Hepatocyte (in vitro differentiated cells): ENCODE measurements at regions not wholly inside any gene's neighbourhood (a gene's known extent, or its start where the extent isn't known, plus 50 kb on each side); places are given as distances from the start of the nearest gene placed in this dataset.

Source experiments
- DNase-seq: peaks from one replicate; pipeline ENCODE4 v3.0.0-alpha.2; 2016; ENCODE audit warnings: low spot score
- H2AFZ ChIP-seq: fragments of 200-600 bp; sonication (generic); 2 replicates; pipeline ENCODE4 v1.6.0; 2016; ENCODE audit warnings: antibody characterized with exemption, mild to moderate bottlenecking
- H3K27ac ChIP-seq: fragments of 200-600 bp; sonication (generic); 2 replicates; pipeline ENCODE4 v1.5.1; 2016; ENCODE audit warnings: mild to moderate bottlenecking
- H3K27me3 ChIP-seq: fragments of 200-600 bp; sonication (generic); 2 replicates; pipeline ENCODE4 v1.6.1; 2016
- H3K36me3 ChIP-seq: fragments of 200-600 bp; sonication (generic); replicated peaks from 2 replicates; pipeline ENCODE4 v1.5.1; 2016; ENCODE audit warnings: low read depth; ENCODE audit not compliant: insufficient read depth
- H3K4me1 ChIP-seq: fragments of 200-600 bp; sonication (generic); 2 replicates; pipeline ENCODE4 v1.5.1; 2016; ENCODE audit warnings: mild to moderate bottlenecking, moderate library complexity; ENCODE audit not compliant: insufficient read depth
- H3K4me2 ChIP-seq: fragments of 200-600 bp; sonication (generic); 2 replicates; pipeline ENCODE4 v1.6.0; 2016
- H3K4me3 ChIP-seq: fragments of 200-600 bp; sonication (generic); 2 replicates; pipeline ENCODE4 v1.5.1; 2016; ENCODE audit warnings: mild to moderate bottlenecking
- H3K79me2 ChIP-seq: fragments of 200-600 bp; sonication (generic); 2 replicates; pipeline ENCODE4 v1.6.0; 2017; ENCODE audit warnings: mild to moderate bottlenecking
- H3K9me2 ChIP-seq: fragments of 200-600 bp; sonication (generic); replicated peaks from 2 replicates; pipeline ENCODE4 v1.6.0; 2017; ENCODE audit warnings: mild to moderate bottlenecking; ENCODE audit not compliant: insufficient read depth
- H3K9me3 ChIP-seq: fragments of 200-600 bp; sonication (generic); 2 replicates; pipeline ENCODE4 v1.5.1; 2016; ENCODE audit warnings: low read depth, mild to moderate bottlenecking
- H4K20me1 ChIP-seq: fragments of 200-600 bp; sonication (generic); 2 replicates; pipeline ENCODE4 v1.6.0; 2016; ENCODE audit warnings: mild to moderate bottlenecking; ENCODE audit not compliant: insufficient read depth, poor library complexity, severe bottlenecking
- EZH2 ChIP-seq: fragments of 200-600 bp; sonication (generic); IDR thresholded peaks from 2 replicates; pipeline ENCODE4 v1.6.1; 2016; ENCODE audit warnings: antibody characterized with exemption, mild to moderate bottlenecking, borderline replicate concordance
- EZH2phosphoT487 ChIP-seq: fragments of 200-600 bp; sonication (generic); IDR thresholded peaks from one replicate; pipeline ENCODE4 v1.6.1; 2018; ENCODE audit warnings: antibody characterized with exemption, mild to moderate bottlenecking, low read depth, moderate library complexity; ENCODE audit not compliant: unreplicated experiment, severe bottlenecking
- WGBS: methylation state at CpG from one replicate; pipeline ENCODE4 v1.1.6; 2016; ENCODE audit warnings: low lambda C conversion rate; ENCODE audit errors: missing lambda C conversion rate; 5-methylcytosine and 5-hydroxymethylcytosine counted together
- TF ChIP-seq, protein P1 (sequence below): fragments of 200-600 bp; sonication (generic); IDR thresholded peaks from 2 replicates; pipeline ENCODE4 v1.5.1; 2016; ENCODE audit warnings: antibody characterized with exemption, mild to moderate bottlenecking; ENCODE audit not compliant: poor library complexity

DNA sequence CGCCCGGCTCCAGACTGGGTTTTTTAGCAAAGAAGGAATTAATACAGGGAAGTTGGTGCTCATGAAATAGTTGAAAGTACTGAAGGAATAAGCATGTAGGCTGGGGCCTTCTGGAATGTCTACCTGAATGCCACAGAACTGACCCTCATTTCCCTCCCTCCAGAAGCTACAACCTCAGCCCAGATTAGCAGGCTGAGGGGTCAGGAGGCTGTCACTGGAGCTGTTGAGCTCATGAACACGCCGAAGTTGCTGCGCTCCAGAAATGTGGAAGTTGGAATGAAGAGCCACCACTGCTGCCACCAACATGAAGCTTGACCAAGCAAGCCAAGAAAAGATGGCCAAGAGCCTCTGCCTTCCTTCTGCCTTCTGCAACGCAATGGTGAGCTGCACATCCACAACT lies 52.2 kb upstream of the KMT2E start:
- 95% methylated on average over 6 of the region's 6 CpGs for WGBS
- Histone ChIP-seq H3K79me2 (no peaks in the 10 kb centered on the region), H3K4me1 (peaks cover 14% of the 10 kb centered on the region), H2AFZ (no peak overlapping the region), H3K36me3 (no peaks in the 10 kb centered on the region), H4K20me1 (no peaks in the 10 kb centered on the region), H3K27ac (no peak overlapping the region), H3K9me2 (no peaks in the 10 kb centered on the region), H3K9me3 (no peaks in the 10 kb centered on the region), H3K4me2 (no peak overlapping the region), H3K27me3 (no peaks in the 10 kb centered on the region), H3K4me3 (no peak overlapping the region)
- TF ChIP-seq, protein P1, sequence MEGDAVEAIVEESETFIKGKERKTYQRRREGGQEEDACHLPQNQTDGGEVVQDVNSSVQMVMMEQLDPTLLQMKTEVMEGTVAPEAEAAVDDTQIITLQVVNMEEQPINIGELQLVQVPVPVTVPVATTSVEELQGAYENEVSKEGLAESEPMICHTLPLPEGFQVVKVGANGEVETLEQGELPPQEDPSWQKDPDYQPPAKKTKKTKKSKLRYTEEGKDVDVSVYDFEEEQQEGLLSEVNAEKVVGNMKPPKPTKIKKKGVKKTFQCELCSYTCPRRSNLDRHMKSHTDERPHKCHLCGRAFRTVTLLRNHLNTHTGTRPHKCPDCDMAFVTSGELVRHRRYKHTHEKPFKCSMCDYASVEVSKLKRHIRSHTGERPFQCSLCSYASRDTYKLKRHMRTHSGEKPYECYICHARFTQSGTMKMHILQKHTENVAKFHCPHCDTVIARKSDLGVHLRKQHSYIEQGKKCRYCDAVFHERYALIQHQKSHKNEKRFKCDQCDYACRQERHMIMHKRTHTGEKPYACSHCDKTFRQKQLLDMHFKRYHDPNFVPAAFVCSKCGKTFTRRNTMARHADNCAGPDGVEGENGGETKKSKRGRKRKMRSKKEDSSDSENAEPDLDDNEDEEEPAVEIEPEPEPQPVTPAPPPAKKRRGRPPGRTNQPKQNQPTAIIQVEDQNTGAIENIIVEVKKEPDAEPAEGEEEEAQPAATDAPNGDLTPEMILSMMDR = no peak
- no peak for TF ChIP-seq EZH2
- TF ChIP-seq EZH2phosphoT487 = no peak
- no peak for DNase-seq

DNA sequence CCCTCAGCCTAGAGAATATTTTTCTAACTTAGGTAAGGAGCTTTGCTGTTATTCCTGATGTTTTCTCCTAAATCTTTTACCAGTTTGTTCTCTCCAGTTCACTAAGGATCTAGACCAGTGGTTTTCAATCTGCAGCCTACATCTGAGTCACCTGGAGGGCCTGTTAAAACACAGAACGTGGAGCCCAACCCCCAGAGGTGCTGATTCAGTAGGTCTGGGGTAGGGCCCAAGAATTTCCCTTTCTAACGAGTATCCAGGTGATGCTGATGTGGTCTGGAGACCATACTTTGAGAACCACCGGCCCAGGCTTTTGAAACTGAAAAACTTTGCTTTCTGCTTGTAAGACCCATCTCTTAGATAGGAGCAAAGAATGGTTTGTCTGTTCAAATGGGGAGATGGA lies 51.2 kb upstream of the KMT2E start:
- Histone ChIP-seq H4K20me1 (no peaks in the 10 kb centered on the region), H3K27ac (no peak overlapping the region), H3K27me3 (no peaks in the 10 kb centered on the region), H3K9me2 (no peaks in the 10 kb centered on the region), H3K36me3 (no peaks in the 10 kb centered on the region), H2AFZ (no peak overlapping the region), H3K79me2 (no peaks in the 10 kb centered on the region), H3K9me3 (no peaks in the 10 kb centered on the region), H3K4me1 (peaks cover 8% of the 10 kb centered on the region), H3K4me2 (no peak overlapping the region), H3K4me3 (no peak overlapping the region)
- TF ChIP-seq EZH2 (no peak), EZH2phosphoT487 (no peak)
- TF ChIP-seq, protein P1 = no peak
- DNase-seq = no peak
- WGBS = 70% methylated on average over 3 of the region's 3 CpGs

DNA sequence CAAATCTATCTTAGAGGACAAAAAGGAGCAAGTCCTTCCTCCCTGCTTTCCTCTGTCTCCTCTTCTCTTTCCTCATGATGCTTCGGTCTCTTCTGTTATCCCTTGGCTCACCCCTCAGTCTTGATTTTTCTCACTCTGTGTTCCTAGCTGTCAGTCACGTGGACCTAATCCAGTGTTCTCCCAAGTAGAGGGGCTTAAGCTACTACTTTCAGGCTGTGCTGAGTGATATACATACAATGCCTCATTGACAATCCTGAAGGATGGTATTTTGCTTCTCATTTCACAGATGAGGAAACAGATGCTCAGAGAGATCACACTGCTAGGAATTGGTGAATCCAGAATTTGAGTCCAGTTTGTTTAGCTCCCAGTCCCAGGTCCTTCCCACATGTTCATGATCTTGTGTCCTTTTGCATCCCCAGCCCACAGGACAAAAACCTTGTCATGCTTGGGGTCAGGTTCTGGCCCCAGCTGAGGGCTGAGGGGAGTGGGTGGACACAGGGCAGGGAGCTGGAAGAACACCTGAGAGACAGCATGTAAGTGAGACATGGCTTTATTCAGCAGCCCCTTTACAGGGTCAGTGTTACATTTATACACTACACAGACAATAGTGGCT lies 50.5 kb upstream of the KMT2E start:
- Histone ChIP-seq H3K9me3 (no peaks in the 10 kb centered on the region), H3K79me2 (no peaks in the 10 kb centered on the region), H3K4me3 (no peak overlapping the region), H3K36me3 (no peaks in the 10 kb centered on the region), H3K4me1 (peaks cover 8% of the 10 kb centered on the region), H3K4me2 (no peak overlapping the region), H2AFZ (no peak overlapping the region), H3K9me2 (no peaks in the 10 kb centered on the region), H3K27ac (no peak overlapping the region), H3K27me3 (no peaks in the 10 kb centered on the region), H4K20me1 (no peaks in the 10 kb centered on the region)
- no peak for TF ChIP-seq EZH2
- no peak for TF ChIP-seq EZH2phosphoT487
- TF ChIP-seq, protein P1 = no peak
- WGBS = 96% methylated on average over 2 of the region's 2 CpGs
- no peak for DNase-seq

DNA sequence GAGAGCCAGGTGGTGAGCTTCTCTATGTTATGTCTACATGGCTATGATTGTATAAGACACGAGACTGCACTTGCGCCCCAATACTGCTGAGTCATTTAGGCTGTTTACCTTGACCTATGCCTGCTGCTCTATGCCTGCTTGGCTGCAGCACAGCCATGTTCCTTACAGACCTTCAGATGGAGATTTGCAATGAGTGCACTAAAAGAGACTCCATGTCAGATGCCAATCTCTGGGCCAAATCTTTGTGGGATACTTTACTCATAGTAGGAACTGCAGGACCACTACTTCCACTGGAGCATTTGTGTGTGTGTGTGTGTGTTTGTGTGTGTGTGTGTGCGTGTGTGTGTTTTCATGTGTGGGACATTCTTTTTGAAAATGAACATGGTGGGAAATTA lies 50.0 kb upstream of the KMT2E start:
- no peaks in the 10 kb centered on the region for H3K36me3 ChIP-seq
- TF ChIP-seq, protein P1 = no peak
- TF ChIP-seq EZH2 (no peak), EZH2phosphoT487 (no peak)
- peaks cover 8% of the 10 kb centered on the region for H3K4me1 ChIP-seq
- H3K4me2 ChIP-seq = no peak overlapping the region
- H3K9me2 ChIP-seq = no peaks in the 10 kb centered on the region
- no peaks in the 10 kb centered on the region for H3K79me2 ChIP-seq
- H3K9me3 ChIP-seq = no peaks in the 10 kb centered on the region
- no peak overlapping the region for H3K4me3 ChIP-seq
- no peaks in the 10 kb centered on the region for H4K20me1 ChIP-seq
- no peaks in the 10 kb centered on the region for H3K27me3 ChIP-seq
- WGBS = 58% methylated on average over 3 of the region's 3 CpGs
- no peak for DNase-seq
- H2AFZ ChIP-seq = no peak overlapping the region
- H3K27ac ChIP-seq = no peak overlapping the region
